ENCODE measurements at regions not wholly inside any gene's neighbourhood (a gene's known extent, or its start where the extent isn't known, plus 50 kb on each side); places are given as distances from the start of the nearest gene placed in this dataset.
"Not testable (repeated sequence)": the region's sequence is repeated elsewhere in the genome, so short reads cannot be mapped to it uniquely, and the experiment has no call there.

- no peak for ATAC-seq (replicated peaks in 1 of 2)
- no peak overlapping the region for H3K4me3 Mint-ChIP-seq
Observed at GRCh38 chr14:84087986-84088531, 1441.9 kb upstream of the FLRT2 start.

GRCh38 chr14:84090837-84091236 is 1439.1 kb upstream of the FLRT2 start:
- Mint-ChIP-seq H3K9me3 (peaks cover 4 to 10% of the 10 kb centered on the region in 2 donors), H3K27ac (no peak overlapping the region), H3K4me1 (ENCODE audit: low read depth) (no peaks in the 10 kb centered on the region), H3K4me3 (no peak overlapping the region), H3K36me3 (ENCODE audit: insufficient read depth in 2 of 2) (no peaks in the 10 kb centered on the region), H3K27me3 (ENCODE audit: low read depth) (no peaks in the 10 kb centered on the region)
- no peak for DNase-seq
- ATAC-seq (replicated peaks in 1 of 2) = no peak

More at GRCh38 chr14:84087986-84088531, 1441.9 kb upstream of the FLRT2 start:
- Mint-ChIP-seq H3K4me1 (ENCODE audit: low read depth) (no peaks in the 10 kb centered on the region), H3K27me3 (ENCODE audit: low read depth) (no peaks in the 10 kb centered on the region), H3K36me3 (ENCODE audit: insufficient read depth in 2 of 2) (no peaks in the 10 kb centered on the region), H3K27ac (no peak overlapping the region), H3K9me3 (peaks cover 9 to 10% of the 10 kb centered on the region in 2 donors)
- no peak for DNase-seq

- H3K36me3 Mint-ChIP-seq (ENCODE audit: insufficient read depth in 2 of 2) = peaks cover 0 to 2% of the 10 kb centered on the region in 2 donors
- H3K27me3 Mint-ChIP-seq (ENCODE audit: low read depth) = no peaks in the 10 kb centered on the region
- H3K9me3 Mint-ChIP-seq = peaks cover 3 to 9% of the 10 kb centered on the region in 2 donors
- H3K27ac Mint-ChIP-seq = no peak overlapping the region
- no peak for ATAC-seq (replicated peaks in 1 of 2)
- H3K4me1 Mint-ChIP-seq (ENCODE audit: low read depth) = no peaks in the 10 kb centered on the region
- DNase-seq = no peak
- no peak overlapping the region for H3K4me3 Mint-ChIP-seq
Observed at GRCh38 chr14:84095681-84096080, 1434.3 kb upstream of the FLRT2 start.

- ATAC-seq (replicated peaks in 1 of 2) (no peak), DNase-seq (no peak)
- no peak overlapping the region for H3K4me3 Mint-ChIP-seq
- H3K9me3 Mint-ChIP-seq = peaks cover 9 to 16% of the 10 kb centered on the region in 2 donors
- H3K27me3 Mint-ChIP-seq (ENCODE audit: low read depth) = no peaks in the 10 kb centered on the region
- H3K36me3 Mint-ChIP-seq (ENCODE audit: insufficient read depth in 2 of 2) = peaks cover 3 to 6% of the 10 kb centered on the region in 2 donors
- H3K27ac Mint-ChIP-seq = no peak overlapping the region
- H3K4me1 Mint-ChIP-seq (ENCODE audit: low read depth) = no peaks in the 10 kb centered on the region
Observed at GRCh38 chr14:84098261-84098660, 1431.7 kb upstream of the FLRT2 start.

- peaks cover 7 to 14% of the 10 kb centered on the region in 2 donors for H3K9me3 Mint-ChIP-seq
- not testable (repeated sequence) for H3K27ac Mint-ChIP-seq; H3K4me3 Mint-ChIP-seq; H3K27me3 Mint-ChIP-seq (ENCODE audit: low read depth); H3K4me1 Mint-ChIP-seq (ENCODE audit: low read depth); DNase-seq; ATAC-seq (replicated peaks in 1 of 2); H3K36me3 Mint-ChIP-seq (ENCODE audit: insufficient read depth in 2 of 2)
Observed at GRCh38 chr14:84099560-84099959, 1430.4 kb upstream of the FLRT2 start.

GRCh38 chr14:84107835-84108343 is 1422.1 kb upstream of the FLRT2 start:
- H3K9me3 Mint-ChIP-seq = peaks cover 2 to 4% of the 10 kb centered on the region in 2 donors

GRCh38 chr14:84108746-84109457 is 1421.0 kb upstream of the FLRT2 start:
- no peaks in the 10 kb centered on the region for H3K27me3 Mint-ChIP-seq (ENCODE audit: low read depth)
- H3K4me1 Mint-ChIP-seq (ENCODE audit: low read depth) = no peaks in the 10 kb centered on the region
- no peaks in the 10 kb centered on the region for H3K36me3 Mint-ChIP-seq (ENCODE audit: insufficient read depth in 2 of 2)
- DNase-seq (no peak), ATAC-seq (replicated peaks in 1 of 2) (no peak)
- peaks cover 2 to 4% of the 10 kb centered on the region in 2 donors for H3K9me3 Mint-ChIP-seq
- H3K27ac Mint-ChIP-seq = no peak overlapping the region
- H3K4me3 Mint-ChIP-seq = no peak overlapping the region

More at GRCh38 chr14:84107835-84108343, 1422.1 kb upstream of the FLRT2 start:
- ATAC-seq (replicated peaks in 1 of 2) (no peak), DNase-seq (no peak)
- Mint-ChIP-seq H3K36me3 (ENCODE audit: insufficient read depth in 2 of 2) (no peaks in the 10 kb centered on the region), H3K4me3 (no peak overlapping the region), H3K27ac (no peak overlapping the region), H3K4me1 (ENCODE audit: low read depth) (no peaks in the 10 kb centered on the region), H3K27me3 (ENCODE audit: low read depth) (no peaks in the 10 kb centered on the region)

GRCh38 chr14:84112589-84112988 is 1417.4 kb upstream of the FLRT2 start:
- no peak overlapping the region for H3K27ac Mint-ChIP-seq
- no peaks in the 10 kb centered on the region for H3K27me3 Mint-ChIP-seq (ENCODE audit: low read depth)
- no peak for DNase-seq
- peaks cover 4% of the 10 kb centered on the region in 2 donors for H3K9me3 Mint-ChIP-seq
- no peaks in the 10 kb centered on the region for H3K36me3 Mint-ChIP-seq (ENCODE audit: insufficient read depth in 2 of 2)
- ATAC-seq (replicated peaks in 1 of 2) = no peak
- H3K4me3 Mint-ChIP-seq = no peak overlapping the region
- H3K4me1 Mint-ChIP-seq (ENCODE audit: low read depth) = no peaks in the 10 kb centered on the region

- no peaks in the 10 kb centered on the region for H3K27me3 Mint-ChIP-seq (ENCODE audit: low read depth)
- H3K27ac Mint-ChIP-seq = no peak overlapping the region
- no peak for DNase-seq
- H3K9me3 Mint-ChIP-seq = peaks cover 0 to 1% of the 10 kb centered on the region in 2 donors
- no peak for ATAC-seq (replicated peaks in 1 of 2)
- H3K4me1 Mint-ChIP-seq (ENCODE audit: low read depth) = no peaks in the 10 kb centered on the region
- no peak overlapping the region for H3K4me3 Mint-ChIP-seq
- no peaks in the 10 kb centered on the region for H3K36me3 Mint-ChIP-seq (ENCODE audit: insufficient read depth in 2 of 2)
Observed at GRCh38 chr14:84125676-84126075, 1404.3 kb upstream of the FLRT2 start.

- H3K4me1 Mint-ChIP-seq (ENCODE audit: low read depth) = no peaks in the 10 kb centered on the region
- H3K27me3 Mint-ChIP-seq (ENCODE audit: low read depth) = no peaks in the 10 kb centered on the region
- H3K4me3 Mint-ChIP-seq = no peak overlapping the region
- ATAC-seq (replicated peaks in 1 of 2) (no peak), DNase-seq (no peak)
- H3K27ac Mint-ChIP-seq = no peak overlapping the region
- no peaks in the 10 kb centered on the region for H3K36me3 Mint-ChIP-seq (ENCODE audit: insufficient read depth in 2 of 2)
- peaks cover 2 to 3% of the 10 kb centered on the region in 2 donors for H3K9me3 Mint-ChIP-seq
Observed at GRCh38 chr14:84127495-84127894, 1402.4 kb upstream of the FLRT2 start.

GRCh38 chr14:84128050-84128449 is 1401.9 kb upstream of the FLRT2 start:
- Mint-ChIP-seq H3K36me3 (ENCODE audit: insufficient read depth in 2 of 2) (no peaks in the 10 kb centered on the region), H3K27ac (no peak overlapping the region), H3K4me1 (ENCODE audit: low read depth) (no peaks in the 10 kb centered on the region), H3K9me3 (peaks cover 2 to 3% of the 10 kb centered on the region in 2 donors), H3K4me3 (no peak overlapping the region), H3K27me3 (ENCODE audit: low read depth) (no peaks in the 10 kb centered on the region)
- ATAC-seq (replicated peaks in 1 of 2) (no peak), DNase-seq (no peak)

GRCh38 chr14:84129007-84129406 is 1400.9 kb upstream of the FLRT2 start:
- no peaks in the 10 kb centered on the region for H3K4me1 Mint-ChIP-seq (ENCODE audit: low read depth)
- DNase-seq = no peak
- no peak for ATAC-seq (replicated peaks in 1 of 2)
- no peak overlapping the region for H3K27ac Mint-ChIP-seq
- no peaks in the 10 kb centered on the region for H3K36me3 Mint-ChIP-seq (ENCODE audit: insufficient read depth in 2 of 2)
- H3K27me3 Mint-ChIP-seq (ENCODE audit: low read depth) = no peaks in the 10 kb centered on the region
- H3K4me3 Mint-ChIP-seq = no peak overlapping the region
- peaks cover 3% of the 10 kb centered on the region in 2 donors for H3K9me3 Mint-ChIP-seq

GRCh38 chr14:84129941-84130340 is 1400.0 kb upstream of the FLRT2 start:
- no peaks in the 10 kb centered on the region for H3K36me3 Mint-ChIP-seq (ENCODE audit: insufficient read depth in 2 of 2)
- H3K4me3 Mint-ChIP-seq = no peak overlapping the region
- H3K9me3 Mint-ChIP-seq = peaks cover 3% of the 10 kb centered on the region in 2 donors
- no peak for ATAC-seq (replicated peaks in 1 of 2)
- no peaks in the 10 kb centered on the region for H3K27me3 Mint-ChIP-seq (ENCODE audit: low read depth)
- H3K27ac Mint-ChIP-seq = no peak overlapping the region
- no peak for DNase-seq
- H3K4me1 Mint-ChIP-seq (ENCODE audit: low read depth) = no peaks in the 10 kb centered on the region

All from activated T-cell treated with anti-CD3 and anti-CD28 coated beads, Interleukin-2, amount 50 U/mL, for 72 hours (primary cell).